NCI-H510A treated with DMSO at 0.1 percent for 48 hours (cell line): ENCODE measurements at regions not wholly inside any gene's neighbourhood (a gene's known extent, or its start where the extent isn't known, plus 50 kb on each side); places are given as distances from the start of the nearest gene placed in this dataset.
A peak's percentile ranks its signal among the peaks of the same experiment; 100 is the strongest.
"Not testable (repeated sequence)": the region's sequence is repeated elsewhere in the genome, so short reads cannot be mapped to it uniquely, and the experiment has no call there.

Experiments used
- DNase-seq: peaks from one replicate; lab custom pipeline; 2025; lab: John Stamatoyannopoulos, UW

- no peak for DNase-seq
Observed at GRCh38 chr2:167843657-167844056, 403.7 kb downstream of the STK39 start.

- no peak for DNase-seq
Observed at GRCh38 chr2:167843217-167843616, 404.2 kb downstream of the STK39 start.

DNA sequence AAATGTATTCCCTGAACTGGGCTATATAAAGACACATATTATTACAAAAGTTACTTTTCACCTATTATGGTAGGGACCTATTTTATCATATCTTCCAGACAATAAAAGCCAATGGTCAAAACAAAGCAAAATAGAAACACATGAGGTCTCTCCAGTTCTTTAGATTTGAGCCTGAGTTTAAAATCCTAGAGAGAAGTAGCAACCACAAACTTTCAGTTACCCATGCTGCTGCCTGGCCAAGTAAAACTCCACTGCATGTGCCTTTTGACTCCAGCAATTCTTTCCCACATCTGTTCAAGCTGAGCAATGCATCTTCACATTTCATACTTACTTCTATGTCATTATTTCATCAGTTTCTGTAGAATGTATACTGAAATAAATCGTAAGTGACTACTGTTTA, 405.3 kb downstream of the STK39 start:
- no peak for DNase-seq

DNA sequence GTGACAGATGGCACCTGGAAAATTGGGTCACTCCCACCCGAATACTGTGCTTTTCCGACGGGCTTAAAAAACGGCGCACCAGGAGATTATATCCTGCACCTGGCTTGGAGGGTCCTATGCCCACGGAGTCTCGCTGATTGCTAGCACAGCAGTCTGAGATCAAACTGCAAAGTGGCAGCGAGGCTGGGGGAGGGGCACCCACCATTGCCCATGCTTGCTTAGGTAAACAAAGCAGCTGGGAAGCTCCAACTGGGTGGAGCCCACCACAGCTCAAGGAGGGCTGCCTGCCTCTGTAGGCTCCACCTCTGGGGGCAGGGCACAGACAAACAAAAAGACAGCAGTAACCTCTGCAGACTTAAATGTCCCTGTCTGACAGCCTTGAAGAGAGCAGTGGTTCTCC, 412.1 kb downstream of the STK39 start:
- DNase-seq = not testable (repeated sequence)

- no peak for DNase-seq
Observed at GRCh38 chr2:167834707-167835106, 412.7 kb downstream of the STK39 start.

DNA sequence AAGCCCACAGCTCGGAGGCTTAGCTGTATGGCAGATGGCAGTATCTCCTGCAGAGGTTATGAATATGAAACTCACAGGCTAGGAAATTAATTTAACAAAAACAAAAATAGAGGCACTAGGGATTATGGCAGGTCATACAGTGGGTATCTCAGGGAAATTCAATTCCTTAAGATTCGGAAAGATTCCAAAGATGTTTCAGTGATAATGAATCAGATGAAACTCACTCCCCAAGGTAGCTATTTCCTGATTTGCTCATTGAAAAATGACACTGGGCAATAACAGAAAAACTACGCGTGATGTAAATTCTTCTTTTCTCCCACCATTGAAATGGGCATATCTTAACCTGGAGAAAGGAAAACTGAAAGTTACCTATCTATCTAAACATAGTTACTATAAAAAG, 414.1 kb downstream of the STK39 start:
- DNase-seq = no peak

GRCh38 chr2:167832868-167833287, 414.5 kb downstream of the STK39 start:
- no peak for DNase-seq

DNA sequence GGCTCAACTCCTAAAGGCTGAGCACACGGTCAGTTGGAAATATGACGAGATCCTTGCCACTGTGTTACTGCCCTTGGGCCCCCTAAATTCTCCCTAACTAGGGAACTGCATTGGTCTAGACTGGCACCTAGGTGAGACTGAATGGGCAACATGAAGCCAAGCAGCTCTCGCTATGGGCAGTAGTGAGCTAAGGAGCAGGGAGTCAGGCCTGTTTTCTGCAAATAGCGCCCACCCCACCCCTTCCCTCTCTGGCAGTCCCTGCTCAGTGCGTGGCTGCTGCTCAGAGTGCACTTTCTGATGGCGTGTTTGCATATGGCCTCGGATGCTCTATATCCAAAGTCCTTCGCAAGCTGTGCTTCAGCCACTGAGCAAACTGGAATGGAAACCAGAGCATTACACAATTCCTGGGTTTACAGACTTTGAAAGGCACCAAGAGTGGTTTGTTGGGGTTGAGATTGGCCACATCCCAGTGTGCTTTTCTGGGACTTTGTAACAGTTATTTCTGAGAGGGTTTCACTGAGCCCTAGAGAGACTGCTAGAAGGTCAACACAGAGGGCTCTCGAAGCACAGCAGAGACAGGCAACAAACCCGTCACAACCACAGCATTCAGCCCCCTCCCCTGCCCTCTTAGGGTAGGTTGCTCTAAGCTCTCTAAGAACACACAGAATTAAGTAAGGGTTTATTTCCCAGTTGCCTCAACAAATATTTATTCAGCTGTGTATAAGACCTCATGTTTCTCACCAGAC, 419.9 kb downstream of the STK39 start:
- DNase-seq = peak; percentile 77

DNA sequence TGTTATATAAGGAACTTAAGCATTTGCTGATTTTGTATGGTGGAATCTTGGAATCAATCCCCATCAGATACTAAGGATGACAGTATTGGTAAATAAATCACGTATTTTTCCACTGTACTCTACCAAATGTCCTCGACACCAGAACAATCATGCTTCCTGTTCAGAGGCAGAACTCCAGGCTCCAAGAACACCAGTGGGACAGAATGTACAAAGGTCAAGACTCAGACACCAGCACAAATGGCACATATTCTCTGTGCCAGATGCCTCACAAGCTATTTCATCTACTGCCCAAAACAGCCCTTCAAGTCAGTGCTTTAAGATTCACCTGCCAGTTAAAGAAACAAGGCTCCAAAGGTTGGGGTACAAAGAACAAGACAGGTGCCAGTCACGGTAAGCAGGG, 420.5 kb downstream of the STK39 start:
- no peak for DNase-seq

DNA sequence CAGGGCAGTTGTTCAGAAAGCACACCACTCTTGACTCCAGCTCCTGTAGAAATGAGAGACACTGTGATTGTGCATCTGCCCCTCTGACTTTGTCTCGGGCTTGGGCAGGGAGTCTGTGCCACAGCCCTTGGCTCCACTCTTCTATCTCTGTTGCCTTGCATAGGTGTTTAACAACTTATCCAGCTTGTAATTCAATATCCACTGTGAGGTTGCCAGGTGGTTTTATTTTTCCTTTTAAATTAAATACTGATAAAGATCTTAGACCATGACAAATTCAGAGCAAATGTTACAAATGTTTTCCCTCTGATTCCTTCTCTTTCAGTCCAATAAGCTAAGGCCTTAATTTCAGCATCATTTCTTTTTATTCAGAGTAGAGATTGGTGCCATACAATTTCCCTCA, 421.7 kb downstream of the STK39 start:
- no peak for DNase-seq

GRCh38 chr2:167822690-167823465, 424.5 kb downstream of the STK39 start:
- DNase-seq = no peak

DNA sequence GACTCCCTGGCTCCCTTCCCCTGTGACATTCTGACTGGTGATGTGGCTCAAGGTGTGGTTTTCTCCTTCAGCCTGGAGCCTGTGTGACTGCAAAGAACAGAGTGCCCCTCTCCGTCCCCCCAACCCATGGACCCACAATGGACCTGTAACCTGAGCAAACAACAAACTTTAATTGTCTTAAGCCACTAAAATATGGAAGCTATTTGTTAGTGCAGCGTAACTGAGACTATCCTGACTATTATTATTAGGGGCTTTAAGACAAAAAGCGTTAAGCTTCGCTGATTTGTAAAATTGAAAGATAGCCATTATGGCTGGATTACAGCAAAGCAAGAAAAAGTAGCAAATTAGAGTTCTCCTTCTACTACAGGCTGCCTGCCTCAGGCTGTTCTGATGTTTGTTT, 426.9 kb downstream of the STK39 start:
- no peak for DNase-seq

DNA sequence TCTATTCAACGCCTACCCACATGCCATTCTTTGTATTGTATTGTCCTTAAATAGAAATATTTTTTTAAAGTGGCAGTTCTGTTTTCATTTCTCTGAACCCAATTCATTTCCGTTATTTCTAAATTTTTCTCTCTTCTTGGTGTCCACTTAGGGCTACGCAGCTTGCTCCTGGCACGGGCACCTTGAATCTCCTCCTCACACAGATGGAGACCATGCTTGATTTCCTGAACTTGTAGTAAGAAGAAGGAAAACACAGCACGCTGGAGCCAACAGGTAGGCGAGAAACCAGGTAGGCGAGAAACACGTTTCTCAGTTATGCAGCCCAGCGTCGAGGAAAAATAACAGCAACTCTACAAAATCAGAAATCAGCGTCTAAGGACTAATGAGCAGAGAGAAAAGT, 428.9 kb downstream of the STK39 start:
- DNase-seq = no peak

DNA sequence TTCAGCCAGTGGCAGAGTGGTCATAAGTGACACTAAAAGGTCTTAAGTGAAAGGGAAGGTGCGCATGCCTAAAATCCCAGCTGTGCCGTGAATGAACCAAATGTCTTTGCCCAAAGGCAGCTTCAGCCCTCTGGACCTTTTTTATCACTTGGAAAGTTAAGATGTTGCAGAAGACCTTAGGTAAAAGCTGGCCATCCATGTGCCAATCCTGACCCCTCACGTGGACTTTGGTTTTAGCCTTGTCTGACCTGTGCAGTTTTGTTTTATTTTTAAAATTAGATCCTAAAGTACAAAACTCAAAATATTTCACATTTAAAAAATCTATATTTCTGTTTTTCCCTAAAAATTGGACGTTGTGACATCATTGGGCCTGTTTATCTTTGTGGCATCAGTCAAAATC, 429.5 kb downstream of the STK39 start:
- no peak for DNase-seq

DNA sequence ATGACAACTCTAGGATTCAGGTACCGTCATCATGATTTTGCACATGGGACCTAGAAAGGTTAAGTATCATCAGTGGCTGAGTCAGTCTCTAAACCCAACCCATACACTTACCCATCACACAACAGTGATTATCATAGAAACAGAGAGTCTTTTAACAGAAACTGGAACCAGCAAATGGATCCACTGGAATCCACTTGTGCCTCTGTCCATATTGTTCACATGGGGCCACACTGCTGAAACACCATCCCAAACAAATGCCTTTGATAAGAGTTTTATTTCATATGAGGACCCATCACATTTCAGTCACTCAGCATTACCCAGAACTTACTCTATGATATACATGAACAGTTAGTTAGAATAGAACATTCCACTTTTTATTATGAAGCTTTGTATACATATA, 430.0 kb downstream of the STK39 start:
- DNase-seq = no peak

- no peak for DNase-seq
Observed at GRCh38 chr2:167816874-167817290, 430.5 kb downstream of the STK39 start.

DNA sequence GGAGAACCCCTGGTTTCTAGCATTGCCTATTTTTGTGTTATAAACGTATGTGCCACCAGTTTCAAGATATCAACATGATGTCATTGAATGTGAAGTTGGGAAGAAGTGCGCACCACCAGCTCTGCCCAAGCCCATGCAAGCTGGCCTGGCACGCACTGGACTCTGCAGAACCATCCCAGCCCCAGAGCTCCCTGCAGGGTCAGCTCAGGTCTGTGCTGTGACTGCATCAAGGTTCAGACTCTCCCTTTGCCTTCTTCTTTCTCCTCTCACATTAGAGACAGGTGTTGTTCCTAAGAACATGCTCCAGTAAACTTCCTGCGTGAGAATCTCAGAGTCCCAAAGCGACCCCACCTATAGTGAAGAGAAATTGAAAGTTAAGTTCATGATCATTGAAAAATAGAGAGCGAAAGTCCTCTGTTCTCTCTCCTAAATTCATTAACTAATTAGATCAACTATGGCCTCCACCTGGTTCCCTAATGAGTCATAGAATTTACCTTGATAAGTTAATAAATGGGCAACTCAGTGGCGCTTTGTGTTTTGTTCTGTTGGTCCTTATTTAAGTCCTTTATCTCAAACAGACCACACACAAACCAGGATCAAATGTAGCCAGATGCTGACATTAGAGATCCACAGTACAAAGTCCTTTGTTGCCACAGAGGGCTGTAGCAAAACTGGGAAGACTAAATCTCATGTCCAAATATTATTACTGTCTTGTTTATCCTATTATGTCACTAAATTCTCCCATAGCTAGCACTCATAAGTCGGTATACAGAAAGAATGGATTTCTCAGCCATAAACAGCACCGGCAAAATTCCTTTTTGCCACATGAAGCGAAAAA, 432.3 kb downstream of the STK39 start:
- DNase-seq = no peak

GRCh38 chr2:167814482-167814880, 432.9 kb downstream of the STK39 start:
- DNase-seq = not testable (repeated sequence)

DNA sequence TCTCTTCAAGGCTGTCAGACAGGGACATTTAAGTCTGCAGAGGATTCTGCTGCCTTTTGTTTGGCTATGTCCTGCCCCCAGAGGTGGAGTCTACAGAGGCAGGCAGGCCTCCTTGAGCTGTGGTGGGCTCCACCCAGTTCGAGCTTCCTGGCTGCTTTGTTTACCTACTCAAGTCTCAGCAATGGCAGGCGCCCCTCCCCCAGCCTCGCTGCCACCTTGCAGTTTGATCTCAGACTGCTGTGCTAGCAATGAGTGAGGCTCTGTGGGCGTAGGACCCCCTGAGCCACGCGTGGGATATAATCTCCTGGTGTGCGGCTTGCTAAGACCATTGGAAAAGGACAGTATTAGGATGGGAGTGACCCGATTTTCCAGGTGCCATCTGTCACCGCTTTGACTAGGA, 437.6 kb downstream of the STK39 start:
- not testable (repeated sequence) for DNase-seq

DNA sequence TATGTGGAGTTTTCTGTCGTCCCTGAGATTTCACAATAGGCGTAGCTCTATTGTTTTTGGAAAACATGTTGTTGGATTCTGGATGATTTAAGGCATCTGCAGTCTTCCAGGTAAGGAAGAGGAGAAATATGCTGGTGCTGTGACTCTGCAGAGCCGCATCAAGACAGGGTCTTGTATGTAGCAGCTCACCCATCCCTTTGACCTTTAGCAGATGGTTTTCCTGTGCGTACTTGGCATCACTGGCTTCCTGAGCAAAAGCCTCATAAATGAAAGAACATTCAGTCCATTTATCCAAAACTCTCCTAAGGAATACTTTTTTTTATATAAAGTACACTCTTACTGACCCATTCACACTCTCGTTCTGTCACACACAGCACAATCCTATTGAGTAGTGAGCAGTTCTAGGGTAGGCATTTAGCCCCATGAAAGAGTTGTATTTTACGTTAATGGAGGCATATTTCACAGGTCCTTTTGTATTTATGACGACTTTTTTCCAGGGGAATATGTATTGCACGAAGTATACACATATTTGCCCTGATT, 443.9 kb downstream of the STK39 start:
- DNase-seq = no peak

GRCh38 chr2:167794554-167795255, 452.7 kb downstream of the STK39 start:
- DNase-seq = no peak

- DNase-seq = no peak
Observed at GRCh38 chr2:167793725-167794124, 453.7 kb downstream of the STK39 start.
